HG03521 (cell line): ENCODE measurements at regions not wholly inside any gene's neighbourhood (a gene's known extent, or its start where the extent isn't known, plus 50 kb on each side); places are given as distances from the start of the nearest gene placed in this dataset.

ENCODE experiments used
- ATAC-seq: cut with Tn5 transposase; IDR thresholded peaks from one replicate; pipeline ENCODE4 v1.9.1; 2021; ENCODE audit warnings: mild to moderate bottlenecking, moderate library complexity; ENCODE audit not compliant: unreplicated experiment

DNA sequence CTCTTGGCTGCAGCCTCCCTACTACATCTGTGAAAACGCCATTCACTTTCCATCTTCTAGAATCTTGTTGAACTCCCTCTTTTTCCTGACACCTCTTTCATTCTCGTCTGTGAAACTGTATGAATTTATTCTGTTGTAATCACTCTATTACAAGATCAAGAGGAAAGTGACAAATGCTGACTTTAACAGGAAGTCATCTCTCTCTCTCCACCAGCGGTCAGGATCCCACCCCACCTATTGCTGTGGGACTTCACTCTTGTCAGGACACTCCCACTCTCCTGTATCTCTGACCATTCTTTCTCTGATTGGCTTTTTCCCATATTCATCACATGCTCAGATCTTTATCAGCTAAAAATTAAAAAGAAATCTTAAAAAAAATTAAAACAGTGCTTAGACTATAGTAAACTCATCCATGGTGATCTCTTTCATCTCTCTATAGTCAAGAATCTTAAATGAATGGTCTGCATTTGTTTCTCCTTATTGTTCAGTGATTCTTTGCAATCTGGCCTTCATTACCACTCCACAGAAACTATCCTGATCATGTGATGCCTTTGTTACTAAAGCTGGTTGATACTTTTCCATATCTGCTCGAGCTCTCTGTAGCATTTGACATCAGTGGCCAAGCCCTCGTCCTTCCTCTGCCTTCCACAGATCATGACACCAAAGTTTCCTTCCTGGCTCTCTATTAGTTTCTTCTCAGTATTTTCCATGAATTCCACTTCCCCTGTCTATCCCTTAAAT, 113.6 kb downstream of the UCHL5 start:
- no peak for ATAC-seq

GRCh38 chr1:192949783-192950182, 109.4 kb downstream of the UCHL5 start:
- no peak for ATAC-seq

DNA sequence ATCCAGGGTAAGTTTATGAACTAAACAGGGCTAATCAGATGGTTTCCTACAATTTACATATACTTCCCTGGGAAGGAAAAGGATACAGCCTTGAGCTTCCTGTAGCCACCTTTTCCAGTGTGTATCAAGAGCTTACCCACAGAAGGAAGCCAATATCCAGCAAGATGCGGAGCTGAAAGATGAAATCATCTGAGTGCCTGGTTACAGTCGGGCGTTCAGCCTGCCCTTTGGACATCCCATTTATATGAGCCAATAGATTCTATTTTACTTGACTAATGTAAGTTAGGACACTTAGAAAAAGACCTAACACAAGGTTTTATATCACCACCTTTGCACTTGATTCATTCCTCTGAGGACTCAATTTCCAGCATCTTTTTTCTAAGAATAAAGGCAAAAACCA, 108.2 kb downstream of the UCHL5 start:
- ATAC-seq, result no peak

GRCh38 chr1:192951691-192952460, 107.3 kb downstream of the UCHL5 start:
- ATAC-seq, result peak; percentile 99

GRCh38 chr1:192952646-192953045, 106.5 kb downstream of the UCHL5 start:
- no peak for ATAC-seq

DNA sequence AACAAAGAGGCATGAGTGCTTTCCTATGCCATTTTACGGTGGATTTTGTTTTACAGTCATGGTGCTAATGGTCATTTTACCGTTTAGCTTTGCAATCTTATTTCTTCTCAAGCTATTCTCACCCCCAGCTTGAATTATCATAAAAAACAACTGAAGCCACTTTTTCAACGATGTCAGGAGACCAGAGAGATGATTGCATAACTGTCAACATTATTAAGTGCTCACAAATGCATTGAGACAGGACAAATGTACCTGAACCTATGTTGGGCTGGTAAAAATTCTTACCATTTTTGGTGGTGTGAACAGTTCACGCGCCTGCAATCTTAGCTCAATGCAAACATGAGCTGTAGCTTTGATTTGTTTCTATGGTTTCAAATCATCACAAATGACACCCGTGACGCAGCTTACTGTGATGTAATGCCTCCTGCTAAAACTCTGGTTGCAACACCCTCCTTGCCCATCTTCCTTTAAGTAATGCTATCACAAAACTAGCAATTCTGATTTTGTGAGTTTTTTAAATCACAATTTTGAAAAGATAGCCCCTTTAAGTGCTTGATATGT, 104.4 kb downstream of the UCHL5 start:
- ATAC-seq, result no peak

GRCh38 chr1:192958350-192958749, 100.8 kb downstream of the UCHL5 start:
- ATAC-seq, result no peak

DNA sequence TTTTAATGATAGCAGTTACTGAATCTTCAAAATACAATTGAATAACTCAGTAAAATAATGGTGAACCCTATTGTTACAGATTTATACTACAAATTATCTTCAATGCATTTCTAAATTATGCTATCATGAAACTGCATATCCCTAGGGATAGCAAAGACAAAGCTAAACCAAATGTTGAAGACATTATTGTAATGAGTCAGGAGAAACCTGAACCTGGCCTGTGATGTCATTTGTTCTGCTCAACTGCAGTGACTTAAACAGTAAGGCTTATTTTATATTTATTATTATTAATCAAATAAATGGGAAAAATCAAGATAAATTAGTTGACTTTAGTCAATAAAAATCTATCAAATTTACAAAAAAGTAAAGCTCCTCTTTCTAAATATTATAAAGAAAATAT, 100.3 kb downstream of the UCHL5 start:
- no peak for ATAC-seq

- no peak for ATAC-seq
Measured at GRCh38 chr1:192959657-192960186, 99.4 kb downstream of the UCHL5 start.
